Natural killer cell (primary cell): ENCODE measurements at regions not wholly inside any gene's neighbourhood (a gene's known extent, or its start where the extent isn't known, plus 50 kb on each side); places are given as distances from the start of the nearest gene placed in this dataset.
"Not testable (repeated sequence)": the region's sequence is repeated elsewhere in the genome, so short reads cannot be mapped to it uniquely, and the experiment has no call there.

Experiments
- ATAC-seq, 3 donors: fragments of 150-1000 bp in 2 of 3; fragments of 200-7000 bp in 1 of 3; cut with Tn5 transposase; 1 replicate in 1 of 3; 2 replicates in 2 of 3; pipeline ENCODE4 v1.10.0; 2021; ENCODE audit warnings: mild to moderate bottlenecking in 2 of 3, moderate library complexity in 2 of 3
- DNase-seq, 2 donors: peaks; one replicate each; pipeline versions ENCODE4 v3.0.0 to v3.0.0-alpha.2; 2013 to 2021; ENCODE audit warnings: mixed read lengths in 1 of 2
- H3K27ac ChIP-seq: one replicate; pipeline ENCODE4 v1.5.1; 2013; ENCODE audit warnings: mild to moderate bottlenecking, low read length
- H3K27me3 ChIP-seq: one replicate; pipeline ENCODE4 v1.6.1; 2013; ENCODE audit warnings: low read length; ENCODE audit not compliant: control insufficient read depth, insufficient read depth
- H3K36me3 ChIP-seq: one replicate; pipeline ENCODE4 v1.6.1; 2013; ENCODE audit warnings: low read length; ENCODE audit not compliant: control insufficient read depth, insufficient read depth
- H3K4me1 ChIP-seq: one replicate; pipeline ENCODE4 v1.6.1; 2013; ENCODE audit warnings: low read length; ENCODE audit not compliant: control insufficient read depth, insufficient read depth
- H3K4me3 ChIP-seq: one replicate; pipeline ENCODE4 v1.5.1; 2013; ENCODE audit warnings: low read length
- H3K9me3 ChIP-seq: one replicate; pipeline ENCODE4 v1.6.1; 2013; ENCODE audit warnings: low read length; ENCODE audit not compliant: control insufficient read depth, insufficient read depth
- H3K27ac Mint-ChIP-seq, 2 donors: one replicate each; pipeline ENCODE4 v1.8.0; 2022; ENCODE audit warnings: mild to moderate bottlenecking in 2 of 2, mixed read lengths in 2 of 2, moderate library complexity in 1 of 2
- H3K27me3 Mint-ChIP-seq, 2 donors: one replicate each; pipeline ENCODE4 v1.8.0; 2022; ENCODE audit warnings: low read depth in 2 of 2, mixed read lengths in 2 of 2
- H3K36me3 Mint-ChIP-seq: one replicate; pipeline ENCODE4 v1.8.0; 2022; ENCODE audit warnings: mixed read lengths
- H3K4me1 Mint-ChIP-seq, 2 donors: one replicate each; pipeline ENCODE4 v1.8.0; 2022; ENCODE audit warnings: mixed read lengths in 2 of 2
- H3K4me3 Mint-ChIP-seq: one replicate; pipeline ENCODE4 v1.8.0; 2022; ENCODE audit warnings: mild to moderate bottlenecking, moderate library complexity, mixed read lengths
- H3K9me3 Mint-ChIP-seq, 2 donors: one replicate each; pipeline ENCODE4 v1.8.0; 2022; ENCODE audit warnings: mixed read lengths in 2 of 2
- CTCF ChIP-seq: fragments of 200-600 bp; IDR thresholded peaks from one replicate; pipeline ENCODE4 v1.8.0; 2022; ENCODE audit warnings: antibody characterized with exemption
- WGBS: methylation state at CpG from one replicate; pipeline ENCODE4 v1.1.7; 2013; ENCODE audit warnings: missing lambda C conversion rate; ENCODE audit not compliant: insufficient coverage; 5-methylcytosine and 5-hydroxymethylcytosine counted together
- intact Hi-C: fragments of 100-400 bp; cut with micrococcal nuclease; formaldehyde crosslinking; loops from one replicate; pipeline ENCODE4 v1.14.2; 2022

- no peak overlapping the region for H3K27ac ChIP-seq
- no peaks in the 10 kb centered on the region for H3K36me3 ChIP-seq
- H3K27me3 Mint-ChIP-seq = peaks cover 0 to 7% of the 10 kb centered on the region in 2 donors
- H3K9me3 ChIP-seq = no peaks in the 10 kb centered on the region
- intact Hi-C loops = no loop called here
- H3K9me3 Mint-ChIP-seq = peaks cover 3 to 4% of the 10 kb centered on the region in 2 donors
- DNase-seq (no peak), ATAC-seq (no peak)
- H3K4me3 ChIP-seq = no peak overlapping the region
- TF ChIP-seq CTCF = no peak
- no peaks in the 10 kb centered on the region for H3K36me3 Mint-ChIP-seq
- H3K4me3 Mint-ChIP-seq = no peak overlapping the region
- H3K4me1 ChIP-seq = no peaks in the 10 kb centered on the region
- no peaks in the 10 kb centered on the region for H3K4me1 Mint-ChIP-seq
- no peaks in the 10 kb centered on the region for H3K27me3 ChIP-seq
- WGBS = 98% methylated on average over 3 of the region's 3 CpGs
- H3K27ac Mint-ChIP-seq = no peak overlapping the region
Measured at GRCh38 chr3:178137831-178138230, 398.4 kb upstream of the KCNMB2 start.

- Histone ChIP-seq H3K27ac (no peak overlapping the region), H3K4me3 (no peak overlapping the region), H3K9me3 (no peaks in the 10 kb centered on the region), H3K4me1 (no peaks in the 10 kb centered on the region), H3K36me3 (no peaks in the 10 kb centered on the region), H3K27me3 (no peaks in the 10 kb centered on the region)
- Mint-ChIP-seq H3K4me1 (no peaks in the 10 kb centered on the region), H3K27ac (no peak overlapping the region), H3K9me3 (peaks cover 3 to 4% of the 10 kb centered on the region in 2 donors), H3K36me3 (no peaks in the 10 kb centered on the region), H3K4me3 (no peak overlapping the region), H3K27me3 (peaks cover 0 to 7% of the 10 kb centered on the region in 2 donors)
- TF ChIP-seq CTCF = no peak
- ATAC-seq = no peak
- intact Hi-C loops = no loop called here
- DNase-seq = no peak
Measured at GRCh38 chr3:178139116-178139515, 397.1 kb upstream of the KCNMB2 start.

- Mint-ChIP-seq H3K9me3 (peaks cover 2 to 3% of the 10 kb centered on the region in 2 donors), H3K27ac (no peak overlapping the region), H3K36me3 (no peaks in the 10 kb centered on the region), H3K4me3 (no peak overlapping the region), H3K4me1 (no peaks in the 10 kb centered on the region), H3K27me3 (peaks cover 0 to 7% of the 10 kb centered on the region in 2 donors)
- no peak for DNase-seq
- H3K27ac ChIP-seq = no peak overlapping the region
- no peaks in the 10 kb centered on the region for H3K4me1 ChIP-seq
- H3K9me3 ChIP-seq = no peaks in the 10 kb centered on the region
- WGBS = 60% methylated on average over 1 of the region's 4 CpGs
- ATAC-seq = no peak
- intact Hi-C loops = no loop called here
- H3K27me3 ChIP-seq = no peaks in the 10 kb centered on the region
- no peak for TF ChIP-seq CTCF
- no peak overlapping the region for H3K4me3 ChIP-seq
- H3K36me3 ChIP-seq = no peaks in the 10 kb centered on the region
Measured at GRCh38 chr3:178140531-178141304, 395.5 kb upstream of the KCNMB2 start.

- H3K27ac Mint-ChIP-seq, H3K4me3 ChIP-seq, H3K9me3 ChIP-seq, H3K27ac ChIP-seq, H3K4me3 Mint-ChIP-seq, H3K36me3 ChIP-seq, H3K4me1 Mint-ChIP-seq, H3K27me3 ChIP-seq, DNase-seq, ATAC-seq, intact Hi-C loops, H3K4me1 ChIP-seq, H3K9me3 Mint-ChIP-seq, H3K36me3 Mint-ChIP-seq, H3K27me3 Mint-ChIP-seq: not testable (repeated sequence)
- WGBS = 80% methylated on average over 1 of the region's 1 CpG
Measured at GRCh38 chr3:178141305-178141684, 394.9 kb upstream of the KCNMB2 start.
